ENCODE measurements at regions not wholly inside any gene's neighbourhood (a gene's known extent, or its start where the extent isn't known, plus 50 kb on each side); places are given as distances from the start of the nearest gene placed in this dataset.

GRCh38 chr13:84812789-84813188 lies 930.5 kb upstream of the SLITRK1 start:
- Histone ChIP-seq H3K9me2 (ENCODE audit: insufficient read depth) (no peaks in the 10 kb centered on the region), H3K9me3 (ENCODE audit: control insufficient read depth in 1 of 2, insufficient read depth in 1 of 2, low read depth in 1 of 2, low read length in 2 of 2) (no peaks in the 10 kb centered on the region; a peak in 1 of 4 replicates), H3K27ac (ENCODE audit: low read depth, low read length) (no peak overlapping the region), H2AFZ (ENCODE audit: low read depth, low read length, poor library complexity, severe bottlenecking) (no peak overlapping the region), H3K4me3 (replicated peaks in 1 of 2; ENCODE audit: low read depth in 1 of 2, low read length in 2 of 2) (no peak overlapping the region), H3K36me3 (ENCODE audit: control insufficient read depth in 1 of 2, insufficient read depth in 2 of 2, low read length in 2 of 2) (no peaks in the 10 kb centered on the region), H3K79me2 (ENCODE audit: insufficient read depth, low read length) (no peaks in the 10 kb centered on the region), H3K9ac (ENCODE audit: low read length) (no peak overlapping the region), H3K27me3 (ENCODE audit: insufficient read depth, low read length) (no peaks in the 10 kb centered on the region), H4K20me1 (ENCODE audit: insufficient read depth) (no peaks in the 10 kb centered on the region), H3K4me1 (ENCODE audit: control insufficient read depth in 1 of 2, insufficient read depth in 2 of 2, low read length in 2 of 2) (no peaks in the 10 kb centered on the region), H3K4me2 (ENCODE audit: low read length) (no peak overlapping the region)
- no peak for ATAC-seq
- no peak for DNase-seq (ENCODE audit: low read depth, low spot score)
- ChIA-PET CTCF (no interaction called here), RAD21 (ENCODE audit: low non-redundant PET in 1 of 2, low total read pairs in 2 of 2, uncharacterized antibody in 2 of 2, unreplicated experiment in 2 of 2) (no interaction called here), POLR2A (no interaction called here)
- TF ChIP-seq ELF1 (IDR thresholded peaks at IDR 0.05; ENCODE audit: borderline replicate concordance, low read depth), result no peak
- no peak for TF ChIP-seq CEBPB (IDR thresholded peaks at IDR 0.05; ENCODE audit: low read depth)
- no peak for TF ChIP-seq SP1 (IDR thresholded peaks at IDR 0.05; ENCODE audit: low read depth)
- BruUV-seq (replicated peaks), result no TSS peak
- intact Hi-C loops (cut with micrococcal nuclease), result no loop called here

- RAD21 ChIA-PET (ENCODE audit: low non-redundant PET in 1 of 2, low total read pairs in 2 of 2, uncharacterized antibody in 2 of 2, unreplicated experiment in 2 of 2), result no interaction called here
- H3K9me2 ChIP-seq (ENCODE audit: insufficient read depth), result no peaks in the 10 kb centered on the region
- H3K9ac ChIP-seq (ENCODE audit: low read length), result no peak overlapping the region
- POLR2A ChIA-PET, result no interaction called here
- no peaks in the 10 kb centered on the region; a peak in 1 of 4 replicates for H3K9me3 ChIP-seq (ENCODE audit: control insufficient read depth in 1 of 2, insufficient read depth in 1 of 2, low read depth in 1 of 2, low read length in 2 of 2)
- BruUV-seq (replicated peaks), result no TSS peak
- ATAC-seq (peak; percentile 52; the same call in 1 of the 2 replicates), DNase-seq (ENCODE audit: low read depth, low spot score) (no peak)
- no peak overlapping the region for H2AFZ ChIP-seq (ENCODE audit: low read depth, low read length, poor library complexity, severe bottlenecking)
- no peaks in the 10 kb centered on the region for H3K36me3 ChIP-seq (ENCODE audit: control insufficient read depth in 1 of 2, insufficient read depth in 2 of 2, low read length in 2 of 2)
- H3K4me2 ChIP-seq (ENCODE audit: low read length), result no peak overlapping the region
- intact Hi-C loops (cut with micrococcal nuclease), result no loop called here
- no peaks in the 10 kb centered on the region for H3K4me1 ChIP-seq (ENCODE audit: control insufficient read depth in 1 of 2, insufficient read depth in 2 of 2, low read length in 2 of 2)
- no peaks in the 10 kb centered on the region for H4K20me1 ChIP-seq (ENCODE audit: insufficient read depth)
- no peak overlapping the region for H3K27ac ChIP-seq (ENCODE audit: low read depth, low read length)
- no peak for TF ChIP-seq EZH2 (IDR thresholded peaks at IDR 0.05)
- no peak for TF ChIP-seq POLR2AphosphoS5 (IDR thresholded peaks at IDR 0.05; ENCODE audit: low read depth, low read length)
- TF ChIP-seq ZFX (IDR thresholded peaks at IDR 0.05), result no peak
- TF ChIP-seq JUND (IDR thresholded peaks at IDR 0.05), result no peak
- TF ChIP-seq SP1 (IDR thresholded peaks at IDR 0.05; ENCODE audit: low read depth), result no peak
- no peaks in the 10 kb centered on the region for H3K79me2 ChIP-seq (ENCODE audit: insufficient read depth, low read length)
- no peak overlapping the region for H3K4me3 ChIP-seq (replicated peaks in 1 of 2; ENCODE audit: low read depth in 1 of 2, low read length in 2 of 2)
- H3K27me3 ChIP-seq (ENCODE audit: insufficient read depth, low read length), result no peaks in the 10 kb centered on the region
- CTCF ChIA-PET, result no interaction called here
These were observed 929.8 kb upstream of the SLITRK1 start for GRCh38 chr13:84812078-84812477.

Data from HCT116 (cell line).